ENCODE measurements at regions not wholly inside any gene's neighbourhood (a gene's known extent, or its start where the extent isn't known, plus 50 kb on each side); places are given as distances from the start of the nearest gene placed in this dataset.

DNA sequence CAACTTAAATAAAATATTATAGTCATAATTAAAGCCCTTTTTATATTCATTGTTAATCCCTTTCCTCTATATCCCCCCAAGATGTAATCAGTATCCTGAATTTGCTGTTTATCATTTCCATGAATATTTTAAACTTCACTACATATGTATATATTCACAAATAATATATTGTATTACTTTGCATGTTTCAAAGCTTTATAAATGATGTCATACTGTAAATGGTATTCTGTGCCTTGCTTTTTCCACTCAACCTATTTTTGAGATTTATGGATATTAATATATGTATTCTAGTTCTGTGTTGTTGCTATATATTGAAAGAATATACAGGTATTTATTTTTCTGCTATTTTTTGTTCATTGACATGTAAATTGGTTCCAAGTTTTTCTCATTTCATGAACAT lies 173.1 kb downstream of the CCDC71L start:
- no peak for TF ChIP-seq POLR2A (IDR thresholded peaks at IDR 0.05)
- TF ChIP-seq, protein P1, sequence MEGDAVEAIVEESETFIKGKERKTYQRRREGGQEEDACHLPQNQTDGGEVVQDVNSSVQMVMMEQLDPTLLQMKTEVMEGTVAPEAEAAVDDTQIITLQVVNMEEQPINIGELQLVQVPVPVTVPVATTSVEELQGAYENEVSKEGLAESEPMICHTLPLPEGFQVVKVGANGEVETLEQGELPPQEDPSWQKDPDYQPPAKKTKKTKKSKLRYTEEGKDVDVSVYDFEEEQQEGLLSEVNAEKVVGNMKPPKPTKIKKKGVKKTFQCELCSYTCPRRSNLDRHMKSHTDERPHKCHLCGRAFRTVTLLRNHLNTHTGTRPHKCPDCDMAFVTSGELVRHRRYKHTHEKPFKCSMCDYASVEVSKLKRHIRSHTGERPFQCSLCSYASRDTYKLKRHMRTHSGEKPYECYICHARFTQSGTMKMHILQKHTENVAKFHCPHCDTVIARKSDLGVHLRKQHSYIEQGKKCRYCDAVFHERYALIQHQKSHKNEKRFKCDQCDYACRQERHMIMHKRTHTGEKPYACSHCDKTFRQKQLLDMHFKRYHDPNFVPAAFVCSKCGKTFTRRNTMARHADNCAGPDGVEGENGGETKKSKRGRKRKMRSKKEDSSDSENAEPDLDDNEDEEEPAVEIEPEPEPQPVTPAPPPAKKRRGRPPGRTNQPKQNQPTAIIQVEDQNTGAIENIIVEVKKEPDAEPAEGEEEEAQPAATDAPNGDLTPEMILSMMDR (IDR thresholded peaks at IDR 0.05): no peak
- no peak for TF ChIP-seq EP300 (IDR thresholded peaks at IDR 0.05)
